Liver (tissue), 3 donors: ENCODE measurements at regions not wholly inside any gene's neighbourhood (a gene's known extent, or its start where the extent isn't known, plus 50 kb on each side); places are given as distances from the start of the nearest gene placed in this dataset.

ENCODE experiments used
- ATF3 ChIP-seq: IDR thresholded peaks from 2 replicates; pipeline ENCODE4 v1.6.1; 2016; ENCODE audit warnings: antibody characterized with exemption
- CTCF ChIP-seq: fragments of 150-350 bp; IDR thresholded peaks from 2 replicates; pipeline ENCODE4 v1.5.1; 2017; ENCODE audit warnings: improper control_type of control experiment, low read depth, low read length; ENCODE audit not compliant: missing input control
- EGR1 ChIP-seq, 2 donors: IDR thresholded peaks; 2 replicates each; pipeline ENCODE4 v1.6.1; 2016 to 2018; ENCODE audit warnings: antibody characterized with exemption in 2 of 2, low read depth in 2 of 2
- FOXA1 ChIP-seq: IDR thresholded peaks from 2 replicates; pipeline ENCODE4 v1.6.1; 2016; ENCODE audit warnings: antibody characterized with exemption
- FOXA2 ChIP-seq: IDR thresholded peaks from 2 replicates; pipeline ENCODE4 v1.6.1; 2016; ENCODE audit warnings: antibody characterized with exemption
- GABPA ChIP-seq, 2 donors: IDR thresholded peaks in 1 of 2; conservative IDR thresholded peaks in 1 of 2; 2 replicates each; pipeline ENCODE4 v1.6.1; 2016; ENCODE audit warnings: antibody characterized with exemption in 2 of 2, mild to moderate bottlenecking in 1 of 2, moderate library complexity in 1 of 2
- RAD21 ChIP-seq, 2 donors: IDR thresholded peaks; 2 replicates each; pipeline ENCODE4 v1.6.1; 2016; ENCODE audit warnings: antibody characterized with exemption in 2 of 2, mild to moderate bottlenecking in 2 of 2
- REST ChIP-seq: IDR thresholded peaks from 2 replicates; pipeline ENCODE4 v1.6.1; 2016; ENCODE audit warnings: antibody characterized with exemption, mild to moderate bottlenecking
- RXRA ChIP-seq, 2 donors: IDR thresholded peaks; 2 replicates each; pipeline ENCODE4 v1.6.1; 2017 to 2018; ENCODE audit warnings: antibody characterized with exemption in 2 of 2, mild to moderate bottlenecking in 1 of 2
- SP1 ChIP-seq: IDR thresholded peaks from 2 replicates; pipeline ENCODE4 v1.6.1; 2018; ENCODE audit warnings: antibody characterized with exemption, mild to moderate bottlenecking
- YY1 ChIP-seq: IDR thresholded peaks from 2 replicates; pipeline ENCODE4 v1.6.1; 2016; ENCODE audit warnings: antibody characterized with exemption, mild to moderate bottlenecking
- ZBTB33 ChIP-seq: IDR thresholded peaks from 2 replicates; pipeline ENCODE4 v1.6.1; 2016; ENCODE audit warnings: antibody characterized with exemption
- donor health status: healthy.
- donor health status: healthy.

GRCh38 chr7:124375391-124375790, 342.5 kb upstream of the TMEM229A start:
- no peak for TF ChIP-seq FOXA2
- no peak for TF ChIP-seq CTCF
- no peak for TF ChIP-seq RXRA (IDR thresholded peaks at IDR 0.05)
- TF ChIP-seq RAD21 (IDR thresholded peaks at IDR 0.05): no peak
- no peak for TF ChIP-seq REST
- TF ChIP-seq ZBTB33: no peak
- TF ChIP-seq ATF3: no peak
- TF ChIP-seq SP1: no peak
- no peak for TF ChIP-seq YY1
- no peak for TF ChIP-seq GABPA (IDR thresholded peaks at IDR 0.05 in 1 of 2, conservative IDR thresholded peaks at IDR 0.05 in 1 of 2)
- TF ChIP-seq FOXA1: no peak
- no peak for TF ChIP-seq EGR1 (IDR thresholded peaks at IDR 0.05; ENCODE audit: low read depth in 2 of 2)
